HEK293 (cell line): ENCODE measurements at regions not wholly inside any gene's neighbourhood (a gene's known extent, or its start where the extent isn't known, plus 50 kb on each side); places are given as distances from the start of the nearest gene placed in this dataset.

Experiments
- CTCF ChIA-PET: fragments of 350-600 bp; formaldehyde crosslinking; extraction: SDS; loops from one replicate; lab custom pipeline; 2021; ENCODE audit warnings: antibody characterized with exemption; lab: Yijun Ruan, JAX
- POLR2A ChIA-PET: fragments of 300-600 bp; formaldehyde crosslinking; extraction: SDS; loops from one replicate; lab custom pipeline; 2020; ENCODE audit warnings: antibody characterized with exemption, inconsistent platforms; lab: Yijun Ruan, JAX
- H3K27ac ChIP-seq: fragments of 200-500 bp; sonication (Bioruptor generic); 2 replicates; pipeline ENCODE4 v1.5.1; 2014; ENCODE audit warnings: low read depth, low read length, control low read depth, inconsistent platforms; ENCODE audit errors: extremely low read depth
- H3K36me3 ChIP-seq, 2 experiments: fragments of 200-500 bp in 1 of 2; sonication (Bioruptor generic) in 1 of 2; 1 replicate in 1 of 2; 2 replicates in 1 of 2; pipeline ENCODE4 v1.5.1; 2014 to 2017; ENCODE audit warnings: inconsistent platforms in 2 of 2, low read length in 2 of 2; ENCODE audit not compliant: control insufficient read depth in 2 of 2, insufficient read depth in 1 of 2
- H3K4me1 ChIP-seq: fragments of 200-500 bp; sonication (Bioruptor generic); 2 replicates; pipeline ENCODE4 v1.5.1; 2014; ENCODE audit warnings: mild to moderate bottlenecking, low read length, inconsistent platforms; ENCODE audit not compliant: control insufficient read depth, insufficient read depth
- H3K4me3 ChIP-seq: 2 replicates; pipeline ENCODE4 v1.5.1; 2011; ENCODE audit warnings: low read depth, mild to moderate bottlenecking, control low read depth, low read length, moderate library complexity
- H3K9me3 ChIP-seq: fragments of 200-500 bp; sonication (Bioruptor generic); 2 replicates; pipeline ENCODE4 v1.5.1; 2014; ENCODE audit warnings: low read depth, low read length, inconsistent platforms; ENCODE audit not compliant: control insufficient read depth, insufficient read depth
- EGR2 ChIP-seq: fragments of 450-650 bp; formaldehyde crosslinking; IDR thresholded peaks from 2 replicates; pipeline ENCODE4 v1.5.1; 2016; ENCODE audit warnings: low read depth, missing biosample characterization, missing genetic modification characterization
- HOXD13 ChIP-seq: sonication (generic); formaldehyde crosslinking; IDR thresholded peaks from 2 replicates; pipeline ENCODE4 v1.8.0; 2022; ENCODE audit warnings: missing genetic modification reagents, borderline replicate concordance
- OSR2 ChIP-seq: fragments of 450-650 bp; formaldehyde crosslinking; IDR thresholded peaks from 2 replicates; pipeline ENCODE4 v1.5.1; 2016; ENCODE audit warnings: missing biosample characterization, missing genetic modification characterization
- SP2 ChIP-seq: fragments of 450-650 bp; formaldehyde crosslinking; IDR thresholded peaks from 2 replicates; pipeline ENCODE4 v1.5.1; 2016; ENCODE audit warnings: missing biosample characterization, missing genetic modification characterization
- ZIC2 ChIP-seq: fragments of 450-650 bp; formaldehyde crosslinking; IDR thresholded peaks from 2 replicates; pipeline ENCODE4 v1.5.1; 2016; ENCODE audit warnings: missing biosample characterization, missing genetic modification characterization
- ZNF133 ChIP-seq: fragments of 450-650 bp; formaldehyde crosslinking; IDR thresholded peaks from 2 replicates; pipeline ENCODE4 v1.5.1; 2016; ENCODE audit warnings: missing biosample characterization, missing genetic modification characterization
- ZNF184 ChIP-seq: fragments of 450-650 bp; IDR thresholded peaks from 2 replicates; pipeline ENCODE4 v1.5.1; 2018; ENCODE audit warnings: missing biosample characterization, mild to moderate bottlenecking, missing genetic modification characterization
- ZNF24 ChIP-seq: fragments of 450-650 bp; formaldehyde crosslinking; IDR thresholded peaks from 2 replicates; pipeline ENCODE4 v1.5.1; 2016; ENCODE audit warnings: missing biosample characterization, missing genetic modification characterization
- ZNF324 ChIP-seq: fragments of 450-650 bp; formaldehyde crosslinking; IDR thresholded peaks from 2 replicates; pipeline ENCODE4 v1.5.1; 2016; ENCODE audit warnings: missing biosample characterization, missing genetic modification characterization
- ZNF350 ChIP-seq: fragments of 450-650 bp; formaldehyde crosslinking; IDR thresholded peaks from 2 replicates; pipeline ENCODE4 v1.5.0; 2017; ENCODE audit warnings: missing biosample characterization, mild to moderate bottlenecking, missing genetic modification characterization
- ZNF37A ChIP-seq: fragments of 450-650 bp; IDR thresholded peaks from 2 replicates; pipeline ENCODE4 v1.5.1; 2018; ENCODE audit warnings: missing biosample characterization, missing genetic modification characterization
- ZNF521 ChIP-seq: fragments of 450-650 bp; formaldehyde crosslinking; IDR thresholded peaks from 2 replicates; pipeline ENCODE4 v1.5.1; 2017; ENCODE audit warnings: missing biosample characterization, mild to moderate bottlenecking, missing genetic modification characterization
- ZNF776 ChIP-seq: fragments of 450-650 bp; formaldehyde crosslinking; IDR thresholded peaks from 2 replicates; pipeline ENCODE4 v1.5.0; 2017; ENCODE audit warnings: missing biosample characterization, missing genetic modification characterization, borderline replicate concordance
- ZNF792 ChIP-seq: fragments of 450-650 bp; formaldehyde crosslinking; IDR thresholded peaks from 2 replicates; pipeline ENCODE4 v1.5.1; 2016; ENCODE audit warnings: missing biosample characterization, missing genetic modification characterization
- ZNF843 ChIP-seq: fragments of 450-650 bp; formaldehyde crosslinking; IDR thresholded peaks from 2 replicates; pipeline ENCODE4 v1.5.1; 2016; ENCODE audit warnings: missing biosample characterization, missing genetic modification characterization
- TF ChIP-seq, protein P1 (sequence below): fragments of 450-650 bp; formaldehyde crosslinking; IDR thresholded peaks from 2 replicates; pipeline ENCODE4 v1.5.1; 2016; ENCODE audit warnings: missing biosample characterization, missing genetic modification characterization
- TF ChIP-seq, protein P2 (sequence below): fragments of 450-650 bp; formaldehyde crosslinking; IDR thresholded peaks from 2 replicates; pipeline ENCODE4 v1.5.1; 2016; ENCODE audit warnings: missing biosample characterization, missing genetic modification characterization, borderline replicate concordance
- TF ChIP-seq, protein P3 (sequence below): fragments of 450-650 bp; formaldehyde crosslinking; IDR thresholded peaks from 2 replicates; pipeline ENCODE4 v1.5.1; 2016; ENCODE audit warnings: missing biosample characterization, missing genetic modification characterization
- TF ChIP-seq, protein P4 (sequence below): fragments of 450-650 bp; formaldehyde crosslinking; IDR thresholded peaks from 2 replicates; pipeline ENCODE4 v1.5.1; 2016; ENCODE audit warnings: missing biosample characterization, missing genetic modification characterization
- TF ChIP-seq, protein P5 (sequence below): fragments of 450-650 bp; formaldehyde crosslinking; IDR thresholded peaks from 2 replicates; pipeline ENCODE4 v1.5.1; 2016; ENCODE audit warnings: missing biosample characterization, missing genetic modification characterization
- TF ChIP-seq, protein P6 (sequence below): fragments of 450-650 bp; formaldehyde crosslinking; IDR thresholded peaks from 2 replicates; pipeline ENCODE4 v1.5.1; 2016; ENCODE audit warnings: missing biosample characterization, missing genetic modification characterization
- TF ChIP-seq, protein P7 (sequence below): fragments of 450-650 bp; formaldehyde crosslinking; IDR thresholded peaks from 2 replicates; pipeline ENCODE4 v1.5.1; 2016; ENCODE audit warnings: missing biosample characterization, missing genetic modification characterization

DNA sequence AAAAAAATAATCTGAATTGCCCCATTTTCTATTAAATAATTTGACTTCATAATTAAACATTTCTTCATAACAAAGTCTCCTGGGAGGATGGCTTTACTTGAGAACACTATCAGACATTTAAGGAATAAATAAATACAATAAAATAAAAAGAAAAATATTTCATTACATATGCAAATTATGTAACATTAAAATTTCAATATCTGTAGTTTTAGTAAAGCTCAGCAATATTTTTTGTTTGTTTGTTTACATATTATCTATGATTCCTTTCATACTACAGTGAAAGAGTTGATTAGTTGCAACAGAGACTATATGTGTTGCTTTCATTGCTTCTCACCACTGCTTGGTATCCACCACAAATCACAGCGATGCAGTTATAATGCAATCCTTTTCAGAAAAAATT lies 474.9 kb upstream of the GJE1 start:
- CTCF ChIA-PET: interaction anchor here (1.4 kb wide), 1 partner anchor 332 kb away, joined by 4 read pairs; no protein-coding TSS in a partner anchor
- Histone ChIP-seq H3K36me3 (no peaks in the 10 kb centered on the region), H3K27ac (no peak overlapping the region), H3K9me3 (no peaks in the 10 kb centered on the region), H3K4me3 (no peak overlapping the region)
- POLR2A ChIA-PET: no interaction called here
- TF ChIP-seq ZNF792 (tag by site-specific recombination) (no peak), ZNF324 (tag by site-specific recombination) (no peak), ZNF521 (tag by site-specific recombination) (no peak), ZIC2 (tag by site-specific recombination) (no peak), OSR2 (tag by site-specific recombination) (no peak), ZNF24 (no peak), EGR2 (tag by site-specific recombination) (no peak), ZNF350 (tag by site-specific recombination) (no peak)
- TF ChIP-seq, protein P1, sequence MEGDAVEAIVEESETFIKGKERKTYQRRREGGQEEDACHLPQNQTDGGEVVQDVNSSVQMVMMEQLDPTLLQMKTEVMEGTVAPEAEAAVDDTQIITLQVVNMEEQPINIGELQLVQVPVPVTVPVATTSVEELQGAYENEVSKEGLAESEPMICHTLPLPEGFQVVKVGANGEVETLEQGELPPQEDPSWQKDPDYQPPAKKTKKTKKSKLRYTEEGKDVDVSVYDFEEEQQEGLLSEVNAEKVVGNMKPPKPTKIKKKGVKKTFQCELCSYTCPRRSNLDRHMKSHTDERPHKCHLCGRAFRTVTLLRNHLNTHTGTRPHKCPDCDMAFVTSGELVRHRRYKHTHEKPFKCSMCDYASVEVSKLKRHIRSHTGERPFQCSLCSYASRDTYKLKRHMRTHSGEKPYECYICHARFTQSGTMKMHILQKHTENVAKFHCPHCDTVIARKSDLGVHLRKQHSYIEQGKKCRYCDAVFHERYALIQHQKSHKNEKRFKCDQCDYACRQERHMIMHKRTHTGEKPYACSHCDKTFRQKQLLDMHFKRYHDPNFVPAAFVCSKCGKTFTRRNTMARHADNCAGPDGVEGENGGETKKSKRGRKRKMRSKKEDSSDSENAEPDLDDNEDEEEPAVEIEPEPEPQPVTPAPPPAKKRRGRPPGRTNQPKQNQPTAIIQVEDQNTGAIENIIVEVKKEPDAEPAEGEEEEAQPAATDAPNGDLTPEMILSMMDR: no peak
- TF ChIP-seq, protein P2, sequence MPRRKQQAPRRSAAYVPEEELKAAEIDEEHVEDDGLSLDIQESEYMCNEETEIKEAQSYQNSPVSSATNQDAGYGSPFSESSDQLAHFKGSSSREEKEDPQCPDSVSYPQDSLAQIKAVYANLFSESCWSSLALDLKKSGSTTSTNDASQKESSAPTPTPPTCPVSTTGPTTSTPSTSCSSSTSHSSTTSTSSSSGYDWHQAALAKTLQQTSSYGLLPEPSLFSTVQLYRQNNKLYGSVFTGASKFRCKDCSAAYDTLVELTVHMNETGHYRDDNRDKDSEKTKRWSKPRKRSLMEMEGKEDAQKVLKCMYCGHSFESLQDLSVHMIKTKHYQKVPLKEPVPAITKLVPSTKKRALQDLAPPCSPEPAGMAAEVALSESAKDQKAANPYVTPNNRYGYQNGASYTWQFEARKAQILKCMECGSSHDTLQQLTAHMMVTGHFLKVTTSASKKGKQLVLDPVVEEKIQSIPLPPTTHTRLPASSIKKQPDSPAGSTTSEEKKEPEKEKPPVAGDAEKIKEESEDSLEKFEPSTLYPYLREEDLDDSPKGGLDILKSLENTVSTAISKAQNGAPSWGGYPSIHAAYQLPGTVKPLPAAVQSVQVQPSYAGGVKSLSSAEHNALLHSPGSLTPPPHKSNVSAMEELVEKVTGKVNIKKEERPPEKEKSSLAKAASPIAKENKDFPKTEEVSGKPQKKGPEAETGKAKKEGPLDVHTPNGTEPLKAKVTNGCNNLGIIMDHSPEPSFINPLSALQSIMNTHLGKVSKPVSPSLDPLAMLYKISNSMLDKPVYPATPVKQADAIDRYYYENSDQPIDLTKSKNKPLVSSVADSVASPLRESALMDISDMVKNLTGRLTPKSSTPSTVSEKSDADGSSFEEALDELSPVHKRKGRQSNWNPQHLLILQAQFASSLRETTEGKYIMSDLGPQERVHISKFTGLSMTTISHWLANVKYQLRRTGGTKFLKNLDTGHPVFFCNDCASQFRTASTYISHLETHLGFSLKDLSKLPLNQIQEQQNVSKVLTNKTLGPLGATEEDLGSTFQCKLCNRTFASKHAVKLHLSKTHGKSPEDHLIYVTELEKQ (tag by site-specific recombination): no peak
- TF ChIP-seq, all 188 proteins: peak for 0
- no peaks in the 10 kb centered on the region for H3K4me1 ChIP-seq

DNA sequence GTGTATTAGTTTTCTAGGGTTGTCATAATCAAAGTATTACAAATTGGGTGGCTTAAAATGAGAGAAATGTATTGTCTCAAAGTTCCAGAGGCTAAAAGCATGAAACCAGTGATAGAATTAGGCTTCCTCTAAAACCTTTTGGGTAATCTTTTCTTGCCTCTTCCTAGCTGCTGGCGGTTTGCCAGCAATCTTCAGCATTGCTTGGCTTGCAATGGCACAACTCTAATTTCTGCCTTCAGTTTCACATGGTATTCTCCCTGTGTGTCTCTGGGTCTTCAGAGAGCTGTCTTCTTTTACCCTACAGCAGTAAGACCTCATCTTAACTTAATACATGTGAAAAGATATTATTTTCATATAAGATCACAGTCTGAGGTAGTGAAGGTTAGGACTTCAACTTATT lies 479.1 kb upstream of the GJE1 start:
- Histone ChIP-seq H3K4me1 (no peaks in the 10 kb centered on the region), H3K4me3 (no peak overlapping the region), H3K36me3 (no peaks in the 10 kb centered on the region), H3K27ac (no peak overlapping the region), H3K9me3 (no peaks in the 10 kb centered on the region)
- POLR2A ChIA-PET: no interaction called here
- CTCF ChIA-PET: no interaction called here
- TF ChIP-seq ZNF776 (tag by site-specific recombination) (no peak), ZNF37A (tag by site-specific recombination) (no peak), ZNF843 (no peak), ZNF184 (no peak), HOXD13 (no peak), SP2 (tag by site-specific recombination) (no peak), ZNF133 (tag by site-specific recombination) (no peak)
- TF ChIP-seq, protein P3, sequence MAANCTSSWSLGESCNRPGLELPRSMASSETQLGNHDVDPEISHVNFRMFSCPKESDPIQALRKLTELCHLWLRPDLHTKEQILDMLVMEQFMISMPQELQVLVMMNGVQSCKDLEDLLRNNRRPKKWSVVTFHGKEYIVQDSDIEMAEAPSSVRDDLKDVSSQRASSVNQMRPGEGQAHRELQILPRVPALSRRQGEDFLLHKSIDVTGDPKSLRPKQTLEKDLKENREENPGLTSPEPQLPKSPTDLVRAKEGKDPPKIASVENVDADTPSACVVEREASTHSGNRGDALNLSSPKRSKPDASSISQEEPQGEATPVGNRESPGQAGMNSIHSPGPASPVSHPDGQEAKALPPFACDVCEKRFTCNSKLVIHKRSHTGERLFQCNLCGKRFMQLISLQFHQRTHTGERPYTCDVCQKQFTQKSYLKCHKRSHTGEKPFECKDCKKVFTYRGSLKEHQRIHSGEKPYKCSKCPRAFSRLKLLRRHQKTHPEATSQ (tag by site-specific recombination): no peak
- TF ChIP-seq, protein P4, sequence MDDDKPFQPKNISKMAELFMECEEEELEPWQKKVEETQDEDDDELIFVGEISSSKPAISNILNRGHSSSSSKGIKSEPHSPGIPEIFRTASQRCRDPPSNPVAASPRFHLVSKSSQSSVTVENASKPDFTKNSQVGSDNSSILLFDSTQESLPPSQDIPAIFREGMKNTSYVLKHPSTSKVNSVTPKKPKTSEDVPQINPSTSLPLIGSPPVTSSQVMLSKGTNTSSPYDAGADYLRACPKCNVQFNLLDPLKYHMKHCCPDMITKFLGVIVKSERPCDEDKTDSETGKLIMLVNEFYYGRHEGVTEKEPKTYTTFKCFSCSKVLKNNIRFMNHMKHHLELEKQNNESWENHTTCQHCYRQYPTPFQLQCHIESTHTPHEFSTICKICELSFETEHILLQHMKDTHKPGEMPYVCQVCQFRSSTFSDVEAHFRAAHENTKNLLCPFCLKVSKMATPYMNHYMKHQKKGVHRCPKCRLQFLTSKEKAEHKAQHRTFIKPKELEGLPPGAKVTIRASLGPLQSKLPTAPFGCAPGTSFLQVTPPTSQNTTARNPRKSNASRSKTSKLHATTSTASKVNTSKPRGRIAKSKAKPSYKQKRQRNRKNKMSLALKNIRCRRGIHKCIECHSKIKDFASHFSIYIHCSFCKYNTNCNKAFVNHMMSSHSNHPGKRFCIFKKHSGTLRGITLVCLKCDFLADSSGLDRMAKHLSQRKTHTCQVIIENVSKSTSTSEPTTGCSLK: no peak
- TF ChIP-seq, protein P5, sequence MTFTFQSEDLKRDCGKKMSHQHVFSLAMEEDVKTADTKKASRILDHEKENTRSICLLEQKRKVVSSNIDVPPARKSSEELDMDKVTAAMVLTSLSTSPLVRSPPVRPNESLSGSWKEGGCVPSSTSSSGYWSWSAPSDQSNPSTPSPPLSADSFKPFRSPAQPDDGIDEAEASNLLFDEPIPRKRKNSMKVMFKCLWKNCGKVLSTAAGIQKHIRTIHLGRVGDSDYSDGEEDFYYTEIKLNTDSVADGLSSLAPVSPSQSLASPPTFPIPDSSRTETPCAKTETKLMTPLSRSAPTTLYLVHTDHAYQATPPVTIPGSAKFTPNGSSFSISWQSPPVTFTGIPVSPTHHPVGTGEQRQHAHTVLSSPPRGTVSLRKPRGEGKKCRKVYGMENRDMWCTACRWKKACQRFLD: no peak
- TF ChIP-seq, protein P6, sequence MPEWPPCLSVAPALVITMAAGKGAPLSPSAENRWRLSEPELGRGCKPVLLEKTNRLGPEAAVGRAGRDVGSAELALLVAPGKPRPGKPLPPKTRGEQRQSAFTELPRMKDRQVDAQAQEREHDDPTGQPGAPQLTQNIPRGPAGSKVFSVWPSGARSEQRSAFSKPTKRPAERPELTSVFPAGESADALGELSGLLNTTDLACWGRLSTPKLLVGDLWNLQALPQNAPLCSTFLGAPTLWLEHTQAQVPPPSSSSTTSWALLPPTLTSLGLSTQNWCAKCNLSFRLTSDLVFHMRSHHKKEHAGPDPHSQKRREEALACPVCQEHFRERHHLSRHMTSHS (tag by site-specific recombination): no peak
- TF ChIP-seq, protein P7, sequence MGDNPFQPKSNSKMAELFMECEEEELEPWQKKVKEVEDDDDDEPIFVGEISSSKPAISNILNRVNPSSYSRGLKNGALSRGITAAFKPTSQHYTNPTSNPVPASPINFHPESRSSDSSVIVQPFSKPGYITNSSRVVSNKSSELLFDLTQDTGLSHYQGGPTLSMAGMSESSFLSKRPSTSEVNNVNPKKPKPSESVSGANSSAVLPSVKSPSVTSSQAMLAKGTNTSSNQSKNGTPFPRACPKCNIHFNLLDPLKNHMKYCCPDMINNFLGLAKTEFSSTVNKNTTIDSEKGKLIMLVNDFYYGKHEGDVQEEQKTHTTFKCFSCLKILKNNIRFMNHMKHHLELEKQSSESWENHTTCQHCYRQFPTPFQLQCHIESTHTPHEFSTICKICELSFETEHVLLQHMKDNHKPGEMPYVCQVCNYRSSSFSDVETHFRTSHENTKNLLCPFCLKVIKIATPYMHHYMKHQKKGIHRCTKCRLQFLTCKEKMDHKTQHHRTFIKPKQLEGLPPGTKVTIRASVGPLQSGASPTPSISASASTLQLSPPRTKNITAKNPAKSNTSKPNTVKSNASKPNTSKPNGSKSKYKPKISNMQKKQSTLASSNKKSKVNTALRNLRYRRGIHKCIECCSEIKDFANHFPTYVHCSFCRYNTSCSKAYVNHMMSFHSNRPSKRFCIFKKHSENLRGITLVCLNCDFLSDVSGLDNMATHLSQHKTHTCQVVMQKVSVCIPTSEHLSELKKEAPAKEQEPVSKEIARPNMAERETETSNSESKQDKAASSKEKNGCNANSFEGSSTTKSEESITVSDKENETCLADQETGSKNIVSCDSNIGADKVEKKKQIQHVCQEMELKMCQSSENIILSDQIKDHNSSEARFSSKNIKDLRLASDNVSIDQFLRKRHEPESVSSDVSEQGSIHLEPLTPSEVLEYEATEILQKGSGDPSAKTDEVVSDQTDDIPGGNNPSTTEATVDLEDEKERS (tag by site-specific recombination): no peak
